DND-41 (cell line): ENCODE measurements at regions not wholly inside any gene's neighbourhood (a gene's known extent, or its start where the extent isn't known, plus 50 kb on each side); places are given as distances from the start of the nearest gene placed in this dataset.

ENCODE experiments used
- ATAC-seq: fragments of 200-7000 bp; cut with Tn5 transposase; 3 replicates; pipeline ENCODE4 v1.9.1; 2021; ENCODE audit warnings: low read depth; ENCODE audit not compliant: insufficient read depth
- DNase-seq: peaks from one replicate; pipeline ENCODE4 v3.0.0-alpha.2; 2020
- H2AFZ ChIP-seq: 2 replicates; pipeline ENCODE4 v1.6.0; 2012; ENCODE audit warnings: low read depth, low read length
- H3K27ac ChIP-seq: 2 replicates; pipeline ENCODE4 v1.5.1; 2012; ENCODE audit warnings: low read length, inconsistent platforms
- H3K27me3 ChIP-seq: fragments of 200-600 bp; sonication (generic); 2 replicates; pipeline ENCODE4 v1.6.0; 2012; ENCODE audit warnings: low read length, mild to moderate bottlenecking, inconsistent platforms; ENCODE audit not compliant: insufficient read depth, poor library complexity
- H3K36me3 ChIP-seq: 2 replicates; pipeline ENCODE4 v1.5.1; 2012; ENCODE audit warnings: low read length, inconsistent platforms; ENCODE audit not compliant: insufficient read depth
- H3K4me1 ChIP-seq: 2 replicates; pipeline ENCODE4 v1.5.1; 2012; ENCODE audit warnings: mild to moderate bottlenecking, low read length; ENCODE audit not compliant: insufficient read depth
- H3K4me2 ChIP-seq: 2 replicates; pipeline ENCODE4 v1.6.0; 2012; ENCODE audit warnings: mild to moderate bottlenecking, moderate library complexity, low read length, inconsistent platforms; ENCODE audit not compliant: insufficient read depth
- H3K4me3 ChIP-seq, 2 experiments: fragments of 200-600 bp in 1 of 2; shearing (Covaris generic) in 1 of 2; 2 replicates each; pipeline ENCODE4 v1.5.1; 2012 to 2016; ENCODE audit warnings: inconsistent platforms in 2 of 2, low read length in 2 of 2, mild to moderate bottlenecking in 2 of 2, low read depth in 1 of 2, moderate library complexity in 1 of 2
- H3K79me2 ChIP-seq: 2 replicates; pipeline ENCODE4 v1.6.0; 2012; ENCODE audit warnings: low read length, inconsistent platforms; ENCODE audit not compliant: insufficient read depth
- H3K9ac ChIP-seq: 2 replicates; pipeline ENCODE4 v1.6.0; 2012; ENCODE audit warnings: low read depth, mild to moderate bottlenecking, inconsistent platforms, low read length, moderate library complexity
- H3K9me3 ChIP-seq: 2 replicates; pipeline ENCODE4 v1.5.1; 2012; ENCODE audit warnings: low read length, moderate library complexity, mild to moderate bottlenecking, inconsistent platforms; ENCODE audit not compliant: insufficient read depth, severe bottlenecking
- H4K20me1 ChIP-seq: 2 replicates; pipeline ENCODE4 v1.6.0; 2012; ENCODE audit warnings: low read length; ENCODE audit not compliant: insufficient read depth
- EZH2 ChIP-seq: IDR thresholded peaks from 3 replicates; pipeline ENCODE4 v1.6.1; 2012; ENCODE audit warnings: borderline replicate concordance, low read depth, mild to moderate bottlenecking, moderate library complexity, low read length, inconsistent platforms; ENCODE audit not compliant: severe bottlenecking
- TF ChIP-seq, protein P1 (sequence below): IDR thresholded peaks from 2 replicates; pipeline ENCODE4 v1.5.1; 2012; ENCODE audit warnings: borderline replicate concordance, low read length, moderate library complexity, mild to moderate bottlenecking; ENCODE audit not compliant: poor library complexity, severe bottlenecking; ENCODE audit errors: extremely low read depth

DNA sequence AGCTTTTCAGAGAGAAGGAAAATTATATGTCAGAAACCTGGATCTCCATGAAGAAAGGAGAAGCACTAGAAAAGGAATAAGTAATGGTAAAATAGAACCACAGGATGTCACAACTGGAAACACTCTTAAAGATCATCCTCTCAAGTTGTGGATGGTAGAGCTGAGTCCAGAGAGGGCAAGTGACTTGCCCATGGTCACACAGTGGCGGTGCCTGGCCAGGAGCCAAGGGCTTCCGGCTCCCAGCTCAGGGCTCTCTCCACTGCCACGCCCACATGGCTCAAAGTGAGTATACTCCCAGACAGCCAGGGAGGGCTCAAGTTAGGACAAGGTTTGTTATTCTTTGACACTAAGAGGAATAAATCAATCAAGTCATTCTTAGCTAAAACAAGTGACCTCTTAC, 159.8 kb downstream of the COPRS start:
- ATAC-seq (no peak), DNase-seq (no peak)
- Histone ChIP-seq H3K4me3 (no peak overlapping the region), H3K36me3 (no peaks in the 10 kb centered on the region), H3K4me1 (no peaks in the 10 kb centered on the region), H3K79me2 (no peaks in the 10 kb centered on the region), H3K9ac (no peak overlapping the region), H3K4me2 (no peak overlapping the region), H3K27ac (no peak overlapping the region), H4K20me1 (no peaks in the 10 kb centered on the region), H3K9me3 (no peaks in the 10 kb centered on the region), H3K27me3 (peaks cover 7% of the 10 kb centered on the region), H2AFZ (no peak overlapping the region)
- TF ChIP-seq EZH2, result no peak
- TF ChIP-seq, protein P1, sequence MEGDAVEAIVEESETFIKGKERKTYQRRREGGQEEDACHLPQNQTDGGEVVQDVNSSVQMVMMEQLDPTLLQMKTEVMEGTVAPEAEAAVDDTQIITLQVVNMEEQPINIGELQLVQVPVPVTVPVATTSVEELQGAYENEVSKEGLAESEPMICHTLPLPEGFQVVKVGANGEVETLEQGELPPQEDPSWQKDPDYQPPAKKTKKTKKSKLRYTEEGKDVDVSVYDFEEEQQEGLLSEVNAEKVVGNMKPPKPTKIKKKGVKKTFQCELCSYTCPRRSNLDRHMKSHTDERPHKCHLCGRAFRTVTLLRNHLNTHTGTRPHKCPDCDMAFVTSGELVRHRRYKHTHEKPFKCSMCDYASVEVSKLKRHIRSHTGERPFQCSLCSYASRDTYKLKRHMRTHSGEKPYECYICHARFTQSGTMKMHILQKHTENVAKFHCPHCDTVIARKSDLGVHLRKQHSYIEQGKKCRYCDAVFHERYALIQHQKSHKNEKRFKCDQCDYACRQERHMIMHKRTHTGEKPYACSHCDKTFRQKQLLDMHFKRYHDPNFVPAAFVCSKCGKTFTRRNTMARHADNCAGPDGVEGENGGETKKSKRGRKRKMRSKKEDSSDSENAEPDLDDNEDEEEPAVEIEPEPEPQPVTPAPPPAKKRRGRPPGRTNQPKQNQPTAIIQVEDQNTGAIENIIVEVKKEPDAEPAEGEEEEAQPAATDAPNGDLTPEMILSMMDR, result no peak

DNA sequence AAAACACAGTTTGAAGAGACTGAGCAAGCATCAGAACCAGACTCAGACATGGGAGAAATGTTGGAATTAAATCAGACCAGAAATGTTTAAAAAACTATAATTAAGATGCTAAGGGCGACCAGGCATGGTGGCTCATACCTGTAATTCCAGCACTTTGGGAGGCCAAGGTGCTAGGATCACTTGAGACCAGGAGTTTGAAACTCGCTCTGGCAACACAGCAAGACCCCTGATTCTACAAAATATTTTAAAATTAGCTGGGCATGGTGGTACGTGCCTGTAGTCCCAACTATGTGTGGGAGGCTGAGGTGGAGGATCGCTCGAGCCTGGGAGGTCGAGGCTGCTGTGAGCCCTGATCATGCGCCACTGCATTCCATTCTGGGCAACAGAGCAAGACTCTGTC, 160.3 kb downstream of the COPRS start:
- Histone ChIP-seq H2AFZ (no peak overlapping the region), H3K4me2 (no peak overlapping the region), H3K9ac (no peak overlapping the region), H3K27ac (no peak overlapping the region), H3K79me2 (no peaks in the 10 kb centered on the region), H3K36me3 (no peaks in the 10 kb centered on the region), H4K20me1 (no peaks in the 10 kb centered on the region), H3K27me3 (peaks cover 7% of the 10 kb centered on the region), H3K4me3 (no peak overlapping the region), H3K4me1 (no peaks in the 10 kb centered on the region), H3K9me3 (no peaks in the 10 kb centered on the region)
- ATAC-seq, result no peak
- no peak for TF ChIP-seq EZH2
- TF ChIP-seq, protein P1, result no peak
- DNase-seq, result no peak

DNA sequence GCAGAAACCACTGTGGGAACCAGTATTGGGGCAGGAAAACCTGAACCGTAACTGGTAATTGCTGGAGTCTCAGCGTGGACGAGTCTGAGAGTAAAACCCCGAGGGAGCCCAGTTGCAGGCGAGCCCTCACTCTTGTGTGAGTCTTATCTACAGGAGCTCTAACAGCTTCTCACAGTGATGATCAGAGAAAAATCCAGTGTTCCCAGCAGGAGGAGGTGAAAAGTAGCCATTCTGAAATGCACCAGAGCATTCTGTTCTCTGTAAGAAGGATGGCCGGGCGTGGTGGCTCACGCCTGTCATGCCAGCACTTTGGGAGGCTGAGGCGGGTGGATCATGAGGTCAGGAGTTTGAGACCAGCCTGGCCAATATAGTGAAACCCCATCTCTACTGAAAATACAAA, 161.2 kb downstream of the COPRS start:
- Histone ChIP-seq H3K9me3 (no peaks in the 10 kb centered on the region), H4K20me1 (no peaks in the 10 kb centered on the region), H3K4me2 (no peak overlapping the region), H2AFZ (no peak overlapping the region), H3K27ac (no peak overlapping the region), H3K9ac (no peak overlapping the region), H3K36me3 (no peaks in the 10 kb centered on the region), H3K4me1 (no peaks in the 10 kb centered on the region), H3K79me2 (no peaks in the 10 kb centered on the region), H3K4me3 (no peak overlapping the region), H3K27me3 (peaks cover 7% of the 10 kb centered on the region)
- ATAC-seq (no peak), DNase-seq (no peak)
- TF ChIP-seq EZH2, result no peak
- TF ChIP-seq, protein P1, result no peak

DNA sequence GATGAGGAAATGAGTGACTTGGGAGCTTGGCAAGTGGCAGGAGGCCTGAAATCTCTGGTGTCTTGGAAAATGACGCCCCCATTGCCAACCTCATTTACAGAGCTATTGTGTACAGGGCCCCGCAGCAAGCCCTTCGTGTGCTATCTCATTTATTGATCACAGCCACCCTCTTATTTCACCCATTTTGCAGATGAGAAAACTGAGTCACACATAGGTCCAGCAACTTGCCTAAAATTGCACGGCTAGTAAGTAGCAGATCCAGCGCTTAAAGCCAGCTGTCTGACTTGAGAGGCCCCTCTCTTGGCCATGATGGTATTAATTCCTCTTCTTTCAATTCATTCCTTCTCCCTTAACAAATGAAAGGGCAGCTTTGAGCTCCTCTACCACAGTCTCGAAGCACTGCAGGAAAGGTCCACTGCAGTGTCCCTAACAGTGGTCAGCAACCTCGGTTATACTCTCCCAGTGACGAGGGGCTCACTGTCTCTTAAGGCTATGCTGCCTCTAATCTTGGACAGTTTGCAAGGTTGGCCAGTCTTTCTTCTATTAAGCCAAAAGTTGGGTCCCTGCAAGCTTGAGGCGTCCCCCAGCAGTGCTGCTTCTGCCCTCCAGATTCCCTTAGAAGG, 162.2 kb downstream of the COPRS start:
- H3K27me3 ChIP-seq, result peaks cover 9% of the 10 kb centered on the region
- H4K20me1 ChIP-seq, result no peaks in the 10 kb centered on the region
- H3K4me1 ChIP-seq, result no peaks in the 10 kb centered on the region
- no peaks in the 10 kb centered on the region for H3K36me3 ChIP-seq
- H3K9me3 ChIP-seq, result no peaks in the 10 kb centered on the region
- H2AFZ ChIP-seq, result no peak overlapping the region
- H3K79me2 ChIP-seq, result no peaks in the 10 kb centered on the region
- no peak overlapping the region for H3K4me3 ChIP-seq
- ATAC-seq (no peak), DNase-seq (no peak)
- no peak overlapping the region for H3K4me2 ChIP-seq
- H3K9ac ChIP-seq, result no peak overlapping the region
- TF ChIP-seq, protein P1, result no peak
- TF ChIP-seq EZH2, result no peak
- H3K27ac ChIP-seq, result no peak overlapping the region
